Skeletal muscle tissue (tissue), 3 donors: ENCODE measurements at regions not wholly inside any gene's neighbourhood (a gene's known extent, or its start where the extent isn't known, plus 50 kb on each side); places are given as distances from the start of the nearest gene placed in this dataset.

Experiments used
- H3K27ac ChIP-seq: one replicate; pipeline ENCODE4 v1.7.0; 2013; ENCODE audit warnings: mild to moderate bottlenecking, low read depth, low read length, inconsistent platforms
- H3K27me3 ChIP-seq, 3 donors: one replicate each; pipeline ENCODE4 v1.7.0; 2013; ENCODE audit warnings: low read length in 3 of 3; ENCODE audit not compliant: control insufficient read depth in 3 of 3, insufficient read depth in 3 of 3
- H3K36me3 ChIP-seq, 3 donors: one replicate each; pipeline ENCODE4 v1.7.0; 2013; ENCODE audit warnings: low read length in 3 of 3; ENCODE audit not compliant: control insufficient read depth in 3 of 3, insufficient read depth in 3 of 3
- H3K4me1 ChIP-seq, 3 donors: one replicate each; pipeline ENCODE4 v1.7.0; 2013; ENCODE audit warnings: low read length in 3 of 3, mild to moderate bottlenecking in 3 of 3; ENCODE audit not compliant: control insufficient read depth in 3 of 3, insufficient read depth in 3 of 3
- H3K4me3 ChIP-seq, 3 donors: one replicate each; pipeline ENCODE4 v1.7.0; 2013; ENCODE audit warnings: low read length in 3 of 3
- H3K9ac ChIP-seq, 3 donors: one replicate each; pipeline ENCODE4 v1.7.0; 2013; ENCODE audit warnings: low read length in 3 of 3, mild to moderate bottlenecking in 3 of 3, moderate library complexity in 2 of 3, low read depth in 1 of 3
- H3K9me3 ChIP-seq, 3 donors: one replicate each; pipeline ENCODE4 v1.7.0; 2013; ENCODE audit warnings: low read length in 3 of 3; ENCODE audit not compliant: control insufficient read depth in 3 of 3
- donor health status: Osteomylitis.

- Histone ChIP-seq H3K4me1 (no peaks in the 10 kb centered on the region), H3K27ac (no peak overlapping the region), H3K27me3 (no peaks in the 10 kb centered on the region), H3K9me3 (no peaks in the 10 kb centered on the region), H3K36me3 (no peaks in the 10 kb centered on the region), H3K9ac (no peak overlapping the region), H3K4me3 (no peak overlapping the region)
Measured at GRCh38 chr10:105925045-105925785, 1239.3 kb downstream of the SORCS1 start.

GRCh38 chr10:105921348-105921747 lies 1243.2 kb downstream of the SORCS1 start:
- H3K9me3 ChIP-seq, result no peaks in the 10 kb centered on the region
- H3K9ac ChIP-seq, result no peak overlapping the region
- no peaks in the 10 kb centered on the region for H3K4me1 ChIP-seq
- H3K27me3 ChIP-seq, result no peaks in the 10 kb centered on the region
- no peak overlapping the region for H3K4me3 ChIP-seq
- H3K36me3 ChIP-seq, result no peaks in the 10 kb centered on the region
- no peak overlapping the region for H3K27ac ChIP-seq

GRCh38 chr10:105914432-105914831 lies 1250.1 kb downstream of the SORCS1 start:
- H3K36me3 ChIP-seq, result no peaks in the 10 kb centered on the region
- no peak overlapping the region for H3K9ac ChIP-seq
- no peaks in the 10 kb centered on the region for H3K27me3 ChIP-seq
- H3K9me3 ChIP-seq, result no peaks in the 10 kb centered on the region
- no peak overlapping the region for H3K4me3 ChIP-seq
- H3K27ac ChIP-seq, result no peak overlapping the region
- no peaks in the 10 kb centered on the region for H3K4me1 ChIP-seq

GRCh38 chr10:105908701-105909100 lies 1255.8 kb downstream of the SORCS1 start:
- no peak overlapping the region for H3K9ac ChIP-seq
- H3K4me3 ChIP-seq, result no peak overlapping the region
- H3K27ac ChIP-seq, result no peak overlapping the region
- H3K27me3 ChIP-seq, result no peaks in the 10 kb centered on the region
- H3K9me3 ChIP-seq, result no peaks in the 10 kb centered on the region
- no peaks in the 10 kb centered on the region for H3K36me3 ChIP-seq
- no peaks in the 10 kb centered on the region for H3K4me1 ChIP-seq

GRCh38 chr10:105885495-105885894 lies 1244.4 kb downstream of the SORCS3 start:
- Histone ChIP-seq H3K4me1 (no peaks in the 10 kb centered on the region), H3K4me3 (no peak overlapping the region), H3K27me3 (no peaks in the 10 kb centered on the region), H3K27ac (no peak overlapping the region), H3K9ac (no peak overlapping the region), H3K9me3 (no peaks in the 10 kb centered on the region), H3K36me3 (no peaks in the 10 kb centered on the region)

- Histone ChIP-seq H3K4me3 (no peak overlapping the region), H3K27me3 (no peaks in the 10 kb centered on the region), H3K27ac (no peak overlapping the region), H3K4me1 (no peaks in the 10 kb centered on the region), H3K9me3 (no peaks in the 10 kb centered on the region), H3K36me3 (no peaks in the 10 kb centered on the region), H3K9ac (no peak overlapping the region)
Measured at GRCh38 chr10:105879401-105879800, 1238.3 kb downstream of the SORCS3 start.

GRCh38 chr10:105875050-105875449 lies 1234.0 kb downstream of the SORCS3 start:
- H3K4me3 ChIP-seq, result no peak overlapping the region
- H3K4me1 ChIP-seq, result no peaks in the 10 kb centered on the region
- no peaks in the 10 kb centered on the region for H3K36me3 ChIP-seq
- no peak overlapping the region for H3K27ac ChIP-seq
- H3K9ac ChIP-seq, result no peak overlapping the region
- no peaks in the 10 kb centered on the region for H3K27me3 ChIP-seq
- H3K9me3 ChIP-seq, result no peaks in the 10 kb centered on the region

GRCh38 chr10:105872665-105873064 lies 1231.6 kb downstream of the SORCS3 start:
- Histone ChIP-seq H3K4me1 (no peaks in the 10 kb centered on the region), H3K27ac (no peak overlapping the region), H3K27me3 (no peaks in the 10 kb centered on the region), H3K36me3 (no peaks in the 10 kb centered on the region), H3K4me3 (no peak overlapping the region), H3K9me3 (no peaks in the 10 kb centered on the region), H3K9ac (no peak overlapping the region)

- no peaks in the 10 kb centered on the region for H3K27me3 ChIP-seq
- H3K27ac ChIP-seq, result no peak overlapping the region
- no peaks in the 10 kb centered on the region for H3K36me3 ChIP-seq
- no peak overlapping the region for H3K9ac ChIP-seq
- H3K4me3 ChIP-seq, result no peak overlapping the region
- no peaks in the 10 kb centered on the region for H3K4me1 ChIP-seq
- no peaks in the 10 kb centered on the region for H3K9me3 ChIP-seq
Measured at GRCh38 chr10:105868935-105869334, 1227.8 kb downstream of the SORCS3 start.

- Histone ChIP-seq H3K27me3 (no peaks in the 10 kb centered on the region), H3K36me3 (no peaks in the 10 kb centered on the region), H3K27ac (no peak overlapping the region), H3K4me3 (no peak overlapping the region), H3K9ac (no peak overlapping the region), H3K4me1 (no peaks in the 10 kb centered on the region), H3K9me3 (no peaks in the 10 kb centered on the region)
Measured at GRCh38 chr10:105864854-105865253, 1223.8 kb downstream of the SORCS3 start.
